ENCODE measurements at regions not wholly inside any gene's neighbourhood (a gene's known extent, or its start where the extent isn't known, plus 50 kb on each side); places are given as distances from the start of the nearest gene placed in this dataset.

DNA sequence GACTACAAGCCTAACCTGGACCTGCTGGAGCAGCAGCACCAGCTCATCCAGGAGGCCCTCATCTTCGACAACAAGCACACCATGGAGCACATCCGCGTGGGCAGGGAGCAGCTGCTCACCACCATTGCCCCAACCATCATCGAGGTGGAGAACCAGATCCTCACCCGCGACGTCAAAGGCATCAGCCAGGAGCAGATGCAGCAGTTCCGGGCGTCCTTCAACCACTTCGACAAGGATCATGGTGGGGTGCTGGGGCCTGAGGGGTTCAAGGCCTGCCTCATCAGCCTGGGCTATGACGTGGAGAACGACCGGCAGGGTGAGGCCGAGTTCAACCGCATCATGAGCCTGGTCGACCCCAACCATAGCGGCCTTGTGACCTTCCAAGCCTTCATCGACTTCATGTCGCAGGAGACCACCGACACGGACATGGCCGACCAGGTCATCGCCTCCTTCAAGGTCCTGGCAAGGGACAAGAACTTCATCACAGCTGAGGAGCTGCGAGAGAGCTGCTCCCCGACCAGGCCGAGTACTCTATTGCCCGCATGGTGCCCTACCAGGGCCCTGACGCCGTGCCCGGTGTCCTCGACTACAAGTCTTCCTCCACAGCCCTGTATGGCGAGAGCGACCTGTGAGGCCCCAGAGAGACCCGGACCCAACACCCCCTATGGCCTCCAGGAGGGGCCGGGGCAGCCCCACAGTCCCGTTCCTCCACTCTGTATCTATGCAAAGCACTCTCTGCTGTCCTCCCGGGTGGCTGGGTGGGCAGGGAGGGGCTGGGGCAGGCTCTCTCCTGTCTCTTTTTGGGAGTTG lies 486.2 kb downstream of the TRAM1L1 start:
- H3K4me1 Mint-ChIP-seq (ENCODE audit: low read depth) = no peaks in the 10 kb centered on the region
- DNase-seq (no peak), ATAC-seq (no peak)
- no peaks in the 10 kb centered on the region for H3K27me3 Mint-ChIP-seq
- H3K4me3 Mint-ChIP-seq = no peak overlapping the region
- TF ChIP-seq, protein P1, sequence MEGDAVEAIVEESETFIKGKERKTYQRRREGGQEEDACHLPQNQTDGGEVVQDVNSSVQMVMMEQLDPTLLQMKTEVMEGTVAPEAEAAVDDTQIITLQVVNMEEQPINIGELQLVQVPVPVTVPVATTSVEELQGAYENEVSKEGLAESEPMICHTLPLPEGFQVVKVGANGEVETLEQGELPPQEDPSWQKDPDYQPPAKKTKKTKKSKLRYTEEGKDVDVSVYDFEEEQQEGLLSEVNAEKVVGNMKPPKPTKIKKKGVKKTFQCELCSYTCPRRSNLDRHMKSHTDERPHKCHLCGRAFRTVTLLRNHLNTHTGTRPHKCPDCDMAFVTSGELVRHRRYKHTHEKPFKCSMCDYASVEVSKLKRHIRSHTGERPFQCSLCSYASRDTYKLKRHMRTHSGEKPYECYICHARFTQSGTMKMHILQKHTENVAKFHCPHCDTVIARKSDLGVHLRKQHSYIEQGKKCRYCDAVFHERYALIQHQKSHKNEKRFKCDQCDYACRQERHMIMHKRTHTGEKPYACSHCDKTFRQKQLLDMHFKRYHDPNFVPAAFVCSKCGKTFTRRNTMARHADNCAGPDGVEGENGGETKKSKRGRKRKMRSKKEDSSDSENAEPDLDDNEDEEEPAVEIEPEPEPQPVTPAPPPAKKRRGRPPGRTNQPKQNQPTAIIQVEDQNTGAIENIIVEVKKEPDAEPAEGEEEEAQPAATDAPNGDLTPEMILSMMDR (IDR thresholded peaks at IDR 0.05) = no peak
- no peak overlapping the region for H3K27ac Mint-ChIP-seq
- no peaks in the 10 kb centered on the region for H3K36me3 Mint-ChIP-seq (ENCODE audit: low read depth)
- ChIA-PET CTCF (no interaction called here), POLR2A (no interaction called here)
- intact Hi-C loops (cut with micrococcal nuclease) = no loop called here
- H3K9me3 Mint-ChIP-seq = no peaks in the 10 kb centered on the region

- no peaks in the 10 kb centered on the region for H3K36me3 Mint-ChIP-seq (ENCODE audit: low read depth)
- no peak overlapping the region for H3K4me3 Mint-ChIP-seq
- POLR2A ChIA-PET = no interaction called here
- H3K9me3 Mint-ChIP-seq = no peaks in the 10 kb centered on the region
- H3K27me3 Mint-ChIP-seq = no peaks in the 10 kb centered on the region
- DNase-seq = no peak
- no peaks in the 10 kb centered on the region for H3K4me1 Mint-ChIP-seq (ENCODE audit: low read depth)
- no peak overlapping the region for H3K27ac Mint-ChIP-seq
- intact Hi-C loops (cut with micrococcal nuclease) = no loop called here
- ATAC-seq = no peak
- CTCF ChIA-PET = no interaction called here
- TF ChIP-seq, protein P1 (IDR thresholded peaks at IDR 0.05) = no peak
Observed at GRCh38 chr4:116598155-116598979, 487.0 kb downstream of the TRAM1L1 start.

DNA sequence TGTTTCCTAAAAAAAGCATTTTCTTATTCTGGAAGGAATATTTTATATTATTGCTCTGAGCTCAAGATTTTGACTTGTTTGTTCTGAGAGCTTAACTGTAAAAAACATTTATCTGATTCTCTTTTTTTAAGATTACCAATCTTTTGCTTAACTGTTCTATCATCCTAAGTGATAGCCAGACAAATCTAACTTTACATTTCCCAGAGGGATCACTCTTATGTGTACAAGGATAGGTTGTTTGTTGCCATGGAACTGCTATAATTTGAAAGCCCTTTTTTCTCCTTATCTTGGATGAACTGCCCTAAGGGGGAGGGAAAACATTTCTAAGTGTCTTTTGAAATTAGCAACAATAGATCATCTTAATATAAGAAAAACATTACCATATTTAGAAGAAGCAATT lies 494.7 kb downstream of the TRAM1L1 start:
- Mint-ChIP-seq H3K4me1 (ENCODE audit: low read depth) (no peaks in the 10 kb centered on the region), H3K27me3 (no peaks in the 10 kb centered on the region), H3K4me3 (no peak overlapping the region), H3K9me3 (peaks cover 3% of the 10 kb centered on the region), H3K36me3 (ENCODE audit: low read depth) (no peaks in the 10 kb centered on the region), H3K27ac (no peak overlapping the region)
- CTCF ChIA-PET = no interaction called here
- intact Hi-C loops (cut with micrococcal nuclease) = no loop called here
- POLR2A ChIA-PET = interaction anchor here (0.7 kb wide), 1 partner anchor 9 kb away, joined by 3 read pairs; no protein-coding TSS in a partner anchor
- no peak for ATAC-seq
- DNase-seq = no peak
- TF ChIP-seq, protein P1 (IDR thresholded peaks at IDR 0.05) = no peak

- no peaks in the 10 kb centered on the region for H3K36me3 Mint-ChIP-seq (ENCODE audit: low read depth)
- ATAC-seq (no peak), DNase-seq (no peak)
- H3K9me3 Mint-ChIP-seq = peaks cover 3% of the 10 kb centered on the region
- ChIA-PET POLR2A (no interaction called here), CTCF (interaction anchor here (1.1 kb wide), 1 partner anchor 123 kb away, joined by 5 read pairs; no protein-coding TSS in a partner anchor)
- no peaks in the 10 kb centered on the region for H3K27me3 Mint-ChIP-seq
- H3K4me1 Mint-ChIP-seq (ENCODE audit: low read depth) = no peaks in the 10 kb centered on the region
- H3K4me3 Mint-ChIP-seq = no peak overlapping the region
- TF ChIP-seq, protein P1 (IDR thresholded peaks at IDR 0.05) = no peak
- H3K27ac Mint-ChIP-seq = no peak overlapping the region
- intact Hi-C loops (cut with micrococcal nuclease) = no loop called here
Observed at GRCh38 chr4:116588783-116589182, 496.6 kb downstream of the TRAM1L1 start.

- H3K27ac Mint-ChIP-seq = no peak overlapping the region
- ChIA-PET CTCF (no interaction called here), POLR2A (no interaction called here)
- no peak for DNase-seq
- no peaks in the 10 kb centered on the region for H3K4me1 Mint-ChIP-seq (ENCODE audit: low read depth)
- intact Hi-C loops (cut with micrococcal nuclease) = no loop called here
- no peaks in the 10 kb centered on the region for H3K36me3 Mint-ChIP-seq (ENCODE audit: low read depth)
- H3K4me3 Mint-ChIP-seq = no peak overlapping the region
- no peak for ATAC-seq
- no peaks in the 10 kb centered on the region for H3K27me3 Mint-ChIP-seq
- no peaks in the 10 kb centered on the region for H3K9me3 Mint-ChIP-seq
- TF ChIP-seq, protein P1 (IDR thresholded peaks at IDR 0.05) = no peak
Observed at GRCh38 chr4:116585246-116585645, 500.1 kb downstream of the TRAM1L1 start.

All from activated CD8-positive, alpha-beta T cell treated with anti-CD3 and anti-CD28 coated beads for 36 hours (primary cell).